T-helper 1 cell treated with Interleukin-12 subunit alpha and Interleukin-12 subunit beta and Interleukin-4 antibody, amounts not matched to agents 30 μg/mL and 1 μg/mL, for 36 hours (primary cell): ENCODE measurements at regions not wholly inside any gene's neighbourhood (a gene's known extent, or its start where the extent isn't known, plus 50 kb on each side); places are given as distances from the start of the nearest gene placed in this dataset.
"Not testable (repeated sequence)": the region's sequence is repeated elsewhere in the genome, so short reads cannot be mapped to it uniquely, and the experiment has no call there.

Source experiments
- H3K27ac Mint-ChIP-seq: one replicate; pipeline ENCODE4 v1.8.0; 2021; ENCODE audit warnings: mild to moderate bottlenecking, mixed read lengths
- H3K27me3 Mint-ChIP-seq: one replicate; pipeline ENCODE4 v1.8.0; 2021; ENCODE audit warnings: low read depth, mixed read lengths
- H3K36me3 Mint-ChIP-seq: one replicate; pipeline ENCODE4 v1.8.0; 2021; ENCODE audit warnings: low read depth, mixed read lengths
- H3K4me1 Mint-ChIP-seq: one replicate; pipeline ENCODE4 v1.8.0; 2021; ENCODE audit warnings: low read depth, mixed read lengths
- H3K4me3 Mint-ChIP-seq: one replicate; pipeline ENCODE4 v1.8.0; 2021; ENCODE audit warnings: mild to moderate bottlenecking, moderate library complexity, mixed read lengths
- H3K9me3 Mint-ChIP-seq: one replicate; pipeline ENCODE4 v1.8.0; 2021; ENCODE audit warnings: mixed read lengths

DNA sequence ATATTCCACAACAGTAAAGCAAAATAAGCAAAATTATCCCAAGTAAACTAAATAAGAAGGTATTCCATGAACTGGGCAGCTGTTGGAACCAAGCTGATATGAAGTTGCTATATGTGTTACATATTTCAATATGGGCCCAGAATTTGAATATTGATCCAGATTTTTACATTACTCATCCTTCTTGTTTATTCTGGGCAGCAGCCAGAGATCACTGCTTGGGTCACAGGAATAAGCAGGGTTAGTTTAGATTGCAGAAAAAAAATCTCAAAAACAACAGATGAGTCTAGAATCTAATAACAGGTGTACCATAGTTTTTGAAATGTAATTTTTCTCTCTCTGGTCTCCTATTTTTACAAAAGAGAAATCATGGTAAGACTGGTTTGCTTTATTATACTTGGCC, 171.5 kb upstream of the NAMPT start:
- Mint-ChIP-seq H3K27ac (no peak overlapping the region), H3K9me3 (peaks cover 30% of the 10 kb centered on the region), H3K4me1 (no peaks in the 10 kb centered on the region), H3K4me3 (no peak overlapping the region), H3K36me3 (peaks cover under 1% of the 10 kb centered on the region), H3K27me3 (no peaks in the 10 kb centered on the region)

DNA sequence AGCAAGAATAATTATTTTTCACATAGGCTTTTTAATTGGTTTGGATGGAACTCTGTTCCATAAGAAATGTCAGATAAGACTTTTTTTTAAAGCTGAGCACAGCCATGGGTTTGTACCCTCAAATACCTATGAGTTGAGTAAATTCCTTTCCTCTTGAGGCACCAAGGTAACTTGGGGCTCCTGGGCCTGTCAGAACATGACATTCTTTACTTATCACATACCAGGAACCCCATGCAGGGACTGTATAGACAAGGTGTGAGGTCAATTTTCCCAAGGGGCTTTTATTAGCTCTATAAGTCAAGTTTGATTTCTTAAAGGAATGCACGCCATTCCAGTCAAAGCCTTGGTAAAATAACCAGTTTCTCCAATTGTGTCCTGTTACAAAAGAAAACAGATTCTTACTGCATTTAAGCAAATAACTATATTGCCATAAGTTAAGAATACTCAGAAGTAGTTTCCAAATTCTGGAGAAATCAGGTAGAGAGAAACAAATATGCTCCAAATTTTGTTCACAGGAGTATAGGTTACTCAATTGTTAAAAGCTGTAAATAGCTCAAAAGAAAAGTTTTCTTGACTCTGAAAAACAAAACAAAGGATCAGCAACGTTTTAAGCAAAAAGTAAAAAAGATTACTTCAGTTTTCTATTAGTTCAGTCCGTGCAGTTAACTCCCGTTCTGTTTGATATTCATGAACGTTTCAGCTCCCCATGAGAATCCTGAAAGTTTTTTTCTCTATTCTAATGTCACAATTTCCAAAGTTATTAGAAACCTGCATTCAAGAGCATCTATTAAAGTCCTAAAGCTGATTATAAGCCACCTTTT, 167.5 kb upstream of the NAMPT start:
- H3K4me1 Mint-ChIP-seq, result no peaks in the 10 kb centered on the region
- no peaks in the 10 kb centered on the region for H3K27me3 Mint-ChIP-seq
- H3K36me3 Mint-ChIP-seq, result peaks cover 4% of the 10 kb centered on the region
- H3K9me3 Mint-ChIP-seq, result peaks cover 36% of the 10 kb centered on the region
- no peak overlapping the region for H3K4me3 Mint-ChIP-seq
- H3K27ac Mint-ChIP-seq, result no peak overlapping the region

DNA sequence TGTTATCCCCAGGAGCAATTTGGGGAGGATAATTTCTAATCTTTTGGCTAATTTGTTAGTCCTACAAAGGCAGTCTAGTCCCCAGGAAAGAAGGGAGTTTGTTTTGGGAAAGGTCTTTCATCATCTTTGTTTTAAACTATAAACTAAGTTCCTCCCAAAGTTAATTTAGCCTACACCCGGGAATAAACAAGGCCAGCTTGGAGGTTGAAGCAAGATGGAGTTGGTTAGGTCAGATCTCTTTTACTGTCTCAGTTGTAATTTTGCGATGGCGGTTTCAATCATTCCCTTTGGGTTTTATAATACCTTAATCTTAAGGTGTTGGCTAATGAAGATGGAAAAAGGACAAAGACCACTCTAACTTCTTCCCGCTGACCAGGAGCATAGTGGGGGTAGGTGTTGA, 166.4 kb upstream of the NAMPT start:
- Mint-ChIP-seq H3K27me3 (no peaks in the 10 kb centered on the region), H3K4me3 (no peak overlapping the region), H3K36me3 (peaks cover 4% of the 10 kb centered on the region), H3K27ac (no peak overlapping the region), H3K4me1 (no peaks in the 10 kb centered on the region), H3K9me3 (peaks cover 36% of the 10 kb centered on the region)

DNA sequence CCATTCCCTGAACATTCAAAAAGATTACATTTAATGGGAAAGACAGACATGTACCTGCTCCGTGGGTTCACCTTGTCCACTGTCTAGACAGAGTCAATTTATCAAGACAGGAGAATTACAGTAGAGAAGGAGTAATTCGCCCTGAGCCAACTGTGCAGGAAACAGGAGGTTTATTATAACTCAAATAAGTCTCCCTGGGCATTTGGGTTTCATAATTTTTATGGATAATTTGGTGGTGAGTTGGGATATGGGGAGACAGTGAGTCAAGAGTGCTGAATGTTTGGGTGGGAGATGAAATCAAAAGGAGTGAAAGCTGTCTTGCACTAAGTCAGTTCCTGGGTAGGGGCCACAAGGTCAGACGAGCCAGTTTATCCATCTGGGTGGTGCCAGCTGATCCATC, 165.9 kb upstream of the NAMPT start:
- Mint-ChIP-seq H3K36me3 (peaks cover 4% of the 10 kb centered on the region), H3K9me3 (peaks cover 36% of the 10 kb centered on the region), H3K27ac (no peak overlapping the region), H3K4me1 (no peaks in the 10 kb centered on the region), H3K4me3 (no peak overlapping the region), H3K27me3 (no peaks in the 10 kb centered on the region)

DNA sequence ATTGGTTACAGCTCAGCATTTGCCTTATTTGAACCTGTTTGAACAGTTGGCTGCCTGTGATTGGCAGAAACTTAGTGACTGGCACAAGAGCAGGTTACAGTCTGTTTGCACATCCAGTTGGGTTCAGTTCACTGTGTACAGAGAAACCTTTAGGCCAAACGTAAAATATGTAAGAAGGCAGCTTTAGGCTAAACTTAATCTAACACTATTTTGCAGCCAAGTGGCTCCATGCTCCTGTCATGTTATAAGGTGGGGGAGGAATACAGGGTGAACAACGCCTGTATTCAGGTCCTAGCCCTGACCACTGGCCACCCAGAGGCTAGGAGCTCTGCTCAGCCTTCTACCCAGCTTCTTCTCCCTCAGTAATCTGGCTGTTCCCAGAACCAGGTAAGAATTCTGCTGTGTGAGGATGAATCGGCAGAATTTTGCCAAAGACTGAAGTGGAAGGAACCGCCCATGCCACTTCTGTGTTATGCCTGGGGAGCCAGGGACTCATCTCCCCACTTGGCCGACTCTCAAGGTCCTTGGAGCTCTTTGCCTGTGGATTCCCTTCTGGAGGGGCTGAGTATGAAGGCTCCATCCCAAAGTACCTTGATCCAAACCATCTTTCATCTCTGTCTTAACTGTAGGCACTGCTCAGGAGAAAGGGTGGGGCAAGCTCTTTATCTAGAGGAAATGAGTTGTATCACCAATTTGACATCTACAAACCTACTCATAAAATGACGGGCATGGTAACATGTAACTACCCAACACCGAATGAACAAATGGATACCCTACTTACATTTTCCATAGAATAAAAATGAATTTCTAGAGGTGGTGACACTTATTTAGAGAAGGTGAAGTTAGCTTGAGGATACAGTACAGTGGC, 164.4 kb upstream of the NAMPT start:
- H3K4me3 Mint-ChIP-seq, result no peak overlapping the region
- H3K9me3 Mint-ChIP-seq, result peaks cover 36% of the 10 kb centered on the region
- no peaks in the 10 kb centered on the region for H3K4me1 Mint-ChIP-seq
- peaks cover 4% of the 10 kb centered on the region for H3K36me3 Mint-ChIP-seq
- no peak overlapping the region for H3K27ac Mint-ChIP-seq
- peaks cover 5% of the 10 kb centered on the region for H3K27me3 Mint-ChIP-seq

DNA sequence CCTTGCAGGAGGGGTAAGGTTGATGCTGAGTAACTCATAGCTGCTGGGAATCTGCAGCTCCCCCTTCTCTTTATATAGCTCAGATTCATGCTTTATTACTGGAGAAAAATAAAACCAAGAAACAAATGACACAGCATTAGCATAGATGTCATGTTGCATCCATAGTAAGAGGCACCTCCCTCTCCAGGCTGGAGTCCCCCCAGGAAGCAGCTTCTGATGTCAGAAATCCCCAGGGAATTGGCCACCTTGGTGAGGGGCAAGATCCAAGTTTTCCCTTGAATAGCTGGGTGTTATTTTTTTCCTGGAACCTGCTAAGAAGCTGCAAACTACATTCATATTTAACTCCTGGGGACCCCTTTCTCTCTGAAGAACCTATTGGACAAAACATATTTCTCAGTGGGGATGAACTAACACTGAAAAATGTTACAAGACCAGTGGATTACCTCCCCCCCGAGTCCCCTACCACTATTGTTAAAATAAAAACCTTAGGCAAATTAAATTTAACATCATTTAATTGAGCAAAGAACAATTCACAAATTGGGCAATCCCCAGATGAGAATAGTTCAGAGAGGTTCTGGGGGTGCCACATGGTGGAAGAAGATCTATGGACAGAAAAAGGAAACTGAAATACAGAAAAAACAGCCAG, 163.7 kb upstream of the NAMPT start:
- Mint-ChIP-seq H3K4me3 (no peak overlapping the region), H3K36me3 (peaks cover 4% of the 10 kb centered on the region), H3K4me1 (no peaks in the 10 kb centered on the region), H3K9me3 (peaks cover 32% of the 10 kb centered on the region), H3K27ac (no peak overlapping the region), H3K27me3 (peaks cover 6% of the 10 kb centered on the region)

DNA sequence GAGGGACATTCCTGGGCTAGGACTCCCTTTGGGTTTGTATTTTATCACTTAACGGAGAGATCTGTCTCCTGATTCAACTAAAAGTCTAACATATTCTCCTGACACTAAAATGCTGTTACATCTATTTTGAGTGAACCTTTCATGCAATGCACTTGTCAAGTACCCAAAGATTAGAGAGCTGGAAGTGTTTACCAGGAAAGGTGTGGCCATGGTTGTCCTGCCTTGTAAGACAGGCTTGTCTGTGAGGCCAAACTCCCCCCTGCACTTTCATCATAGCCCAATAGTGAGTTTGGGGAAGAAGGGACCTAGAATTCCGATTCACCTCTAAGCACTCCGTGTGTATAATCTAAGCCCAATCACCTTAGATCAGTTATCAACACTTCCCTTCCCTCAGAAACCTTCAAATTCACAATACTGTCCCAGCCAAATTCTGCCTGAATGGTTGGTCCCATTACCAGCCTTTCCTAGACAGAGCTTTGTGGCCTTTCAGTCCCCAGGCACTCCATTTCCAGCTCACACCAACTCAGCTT, 162.6 kb upstream of the NAMPT start:
- Mint-ChIP-seq H3K36me3 (peaks cover 4% of the 10 kb centered on the region), H3K27ac (no peak overlapping the region), H3K9me3 (peaks cover 24% of the 10 kb centered on the region), H3K4me3 (no peak overlapping the region), H3K27me3 (peaks cover 10% of the 10 kb centered on the region), H3K4me1 (no peaks in the 10 kb centered on the region)

DNA sequence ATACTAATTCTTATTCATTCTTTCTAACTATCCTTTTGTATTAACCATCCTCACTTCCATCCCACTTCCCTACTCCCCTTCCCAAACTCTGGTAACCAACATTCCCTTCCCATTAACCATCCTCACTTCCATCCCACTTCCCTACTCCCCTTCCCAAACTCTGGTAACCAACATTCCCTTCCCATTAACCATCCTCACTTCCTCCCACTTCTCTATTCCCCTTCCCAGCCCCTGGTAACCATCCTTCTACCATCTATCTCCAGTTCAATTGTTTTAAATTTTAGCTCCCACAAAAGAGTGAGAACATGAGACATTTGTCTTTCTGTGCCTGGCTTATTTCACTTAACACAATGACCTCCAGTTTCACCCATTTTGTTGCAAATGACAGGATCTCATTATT, 160.6 kb upstream of the NAMPT start:
- H3K4me3 Mint-ChIP-seq, H3K27ac Mint-ChIP-seq, H3K4me1 Mint-ChIP-seq, H3K36me3 Mint-ChIP-seq: not testable (repeated sequence)
- peaks cover 11% of the 10 kb centered on the region for H3K27me3 Mint-ChIP-seq
- H3K9me3 Mint-ChIP-seq, result peaks cover 15% of the 10 kb centered on the region

DNA sequence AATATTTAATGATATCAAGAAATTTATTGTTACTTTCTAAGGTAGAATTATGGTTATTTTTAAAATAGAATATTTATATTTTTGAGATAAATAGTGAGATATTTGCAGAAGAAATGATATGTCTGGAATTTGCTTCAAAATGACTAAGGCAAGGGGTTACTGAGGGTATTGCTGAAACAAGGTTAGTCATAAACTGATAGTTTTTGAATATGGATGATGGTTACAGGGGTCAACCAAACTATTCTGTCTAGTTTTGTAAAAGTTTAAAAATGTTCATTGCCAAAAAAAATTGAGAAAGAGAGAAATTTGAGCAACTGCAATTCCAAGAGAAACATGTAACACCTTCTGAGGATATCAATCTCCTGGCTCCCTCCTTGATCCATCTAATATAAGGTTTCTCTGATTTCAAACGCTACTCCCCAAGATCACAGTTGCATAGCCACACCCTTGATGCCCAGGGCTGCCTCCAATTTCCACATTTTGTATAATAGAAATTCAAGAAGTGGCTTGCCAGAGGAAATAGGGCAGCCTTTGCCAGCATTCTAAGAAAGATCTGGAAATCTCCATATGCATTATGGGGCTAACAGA, 159.4 kb upstream of the NAMPT start:
- Mint-ChIP-seq H3K27me3 (peaks cover 17% of the 10 kb centered on the region), H3K27ac (no peak overlapping the region), H3K4me1 (no peaks in the 10 kb centered on the region), H3K4me3 (no peak overlapping the region), H3K9me3 (peaks cover 13% of the 10 kb centered on the region), H3K36me3 (peaks cover 5% of the 10 kb centered on the region)

DNA sequence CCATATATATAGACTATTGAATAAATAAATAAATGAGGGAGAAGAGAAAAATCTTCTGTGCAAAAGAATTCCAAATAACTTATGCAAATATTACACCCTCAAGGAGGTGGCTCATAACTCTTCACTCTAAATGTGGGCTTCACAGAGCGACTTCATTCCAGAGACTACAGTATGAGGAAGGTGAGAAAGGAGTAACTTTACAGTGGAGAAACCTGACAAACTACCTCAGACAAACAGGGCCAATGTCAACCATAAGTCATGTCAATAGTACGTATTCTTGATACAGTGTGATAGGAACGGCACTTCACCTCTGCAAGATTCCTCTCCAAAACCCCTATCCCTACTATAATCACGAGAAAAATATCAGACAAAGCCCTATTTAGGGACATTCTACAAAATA, 158.4 kb upstream of the NAMPT start:
- Mint-ChIP-seq H3K4me1 (no peaks in the 10 kb centered on the region), H3K27ac (no peak overlapping the region), H3K27me3 (peaks cover 19% of the 10 kb centered on the region), H3K9me3 (peaks cover 13% of the 10 kb centered on the region), H3K4me3 (no peak overlapping the region), H3K36me3 (peaks cover 5% of the 10 kb centered on the region)

DNA sequence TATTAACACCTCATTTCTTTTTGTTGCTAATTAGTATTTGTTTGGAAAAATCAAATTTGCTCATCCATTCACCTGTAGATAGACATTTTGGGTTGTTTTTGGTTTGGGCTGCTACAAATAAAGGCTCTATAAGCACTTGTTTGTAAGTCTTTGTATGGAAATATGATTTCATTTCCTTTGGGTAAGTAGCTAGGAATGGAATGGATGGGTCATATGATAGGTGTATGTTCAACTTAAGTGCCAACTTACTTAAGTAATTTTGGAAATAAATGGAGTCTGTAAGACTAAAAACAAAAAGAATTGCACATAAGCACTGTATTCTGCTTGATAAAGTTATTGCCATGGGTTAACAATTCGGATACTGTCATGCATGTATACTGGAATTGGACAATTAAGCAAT, 157.7 kb upstream of the NAMPT start:
- no peaks in the 10 kb centered on the region for H3K4me1 Mint-ChIP-seq
- H3K4me3 Mint-ChIP-seq, result no peak overlapping the region
- H3K27me3 Mint-ChIP-seq, result peaks cover 19% of the 10 kb centered on the region

DNA sequence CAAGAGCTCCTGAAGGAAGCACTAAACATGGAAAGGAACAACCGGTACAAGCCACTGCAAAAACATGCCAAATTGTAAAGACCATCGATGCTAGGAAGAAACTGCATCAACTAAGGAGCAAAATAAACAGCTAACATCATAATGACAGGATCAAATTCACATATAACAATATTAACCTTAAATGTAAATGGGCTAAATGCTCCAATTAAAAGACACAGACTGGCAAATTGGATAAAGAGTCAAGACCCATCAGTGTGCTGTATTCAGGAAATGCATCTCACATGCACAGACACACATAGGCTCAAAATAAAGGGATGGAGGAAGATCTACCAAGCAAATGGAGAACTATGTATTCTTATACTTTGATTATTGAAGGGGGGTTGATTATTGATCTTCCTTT, 156.6 kb upstream of the NAMPT start:
- H3K27ac Mint-ChIP-seq, H3K36me3 Mint-ChIP-seq, H3K4me1 Mint-ChIP-seq, H3K4me3 Mint-ChIP-seq, H3K9me3 Mint-ChIP-seq: not testable (repeated sequence)
- peaks cover 19% of the 10 kb centered on the region for H3K27me3 Mint-ChIP-seq

More for the DNA sequence above, 157.7 kb upstream of the NAMPT start:
- H3K27ac Mint-ChIP-seq, result no peak overlapping the region
- H3K36me3 Mint-ChIP-seq, result peaks cover 3% of the 10 kb centered on the region
- H3K9me3 Mint-ChIP-seq, result peaks cover 8% of the 10 kb centered on the region

DNA sequence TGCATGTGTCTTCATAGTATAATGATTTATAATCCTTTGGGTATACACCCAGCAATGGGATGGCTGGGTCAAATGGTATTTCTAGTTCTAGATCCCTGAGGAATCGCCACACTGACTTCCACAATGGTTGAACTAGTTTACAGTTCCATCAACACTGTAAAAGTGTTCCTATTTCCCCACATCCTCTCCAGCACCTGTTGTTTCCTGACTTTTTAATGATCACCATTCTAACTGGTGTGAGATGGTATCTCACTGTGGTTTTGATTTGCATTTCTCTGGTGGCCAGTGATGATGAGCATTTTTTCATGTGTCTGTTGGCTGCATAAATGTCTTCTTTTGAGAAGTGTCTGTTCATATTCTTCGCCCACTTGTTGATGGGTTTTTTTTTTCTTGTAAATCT, 152.2 kb upstream of the NAMPT start:
- not testable (repeated sequence) for H3K4me1 Mint-ChIP-seq, H3K4me3 Mint-ChIP-seq, H3K36me3 Mint-ChIP-seq, H3K27me3 Mint-ChIP-seq, H3K9me3 Mint-ChIP-seq, H3K27ac Mint-ChIP-seq

DNA sequence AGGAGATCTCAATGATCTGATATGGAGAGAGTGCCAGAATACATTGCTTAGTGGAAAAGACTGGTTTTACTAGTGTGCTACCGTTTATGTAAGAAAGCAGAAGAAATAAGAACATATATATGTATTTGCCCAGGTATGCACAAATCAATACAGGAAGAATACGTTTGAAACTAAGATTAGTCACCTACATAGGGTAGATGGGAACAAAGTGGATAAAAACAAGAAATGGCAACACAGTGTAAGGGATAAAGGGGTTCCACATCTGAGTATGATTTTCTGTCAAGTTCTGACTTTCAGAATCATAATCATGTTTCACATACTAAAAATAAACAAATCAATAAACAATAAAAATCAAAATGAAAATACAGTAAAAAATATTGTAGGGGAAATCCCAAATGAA, 148.6 kb upstream of the NAMPT start:
- Mint-ChIP-seq H3K27ac (no peak overlapping the region), H3K9me3 (no peaks in the 10 kb centered on the region), H3K4me1 (peaks cover 3% of the 10 kb centered on the region), H3K4me3 (no peak overlapping the region), H3K36me3 (no peaks in the 10 kb centered on the region), H3K27me3 (no peaks in the 10 kb centered on the region)
